DND-41 (cell line): ENCODE measurements at regions not wholly inside any gene's neighbourhood (a gene's known extent, or its start where the extent isn't known, plus 50 kb on each side); places are given as distances from the start of the nearest gene placed in this dataset.

Source experiments
- EZH2 ChIP-seq: IDR thresholded peaks from 3 replicates; pipeline ENCODE4 v1.6.1; 2012; ENCODE audit warnings: borderline replicate concordance, low read depth, mild to moderate bottlenecking, moderate library complexity, low read length, inconsistent platforms; ENCODE audit not compliant: severe bottlenecking
- TF ChIP-seq, protein P1 (sequence below): IDR thresholded peaks from 2 replicates; pipeline ENCODE4 v1.5.1; 2012; ENCODE audit warnings: borderline replicate concordance, low read length, moderate library complexity, mild to moderate bottlenecking; ENCODE audit not compliant: poor library complexity, severe bottlenecking; ENCODE audit errors: extremely low read depth

DNA sequence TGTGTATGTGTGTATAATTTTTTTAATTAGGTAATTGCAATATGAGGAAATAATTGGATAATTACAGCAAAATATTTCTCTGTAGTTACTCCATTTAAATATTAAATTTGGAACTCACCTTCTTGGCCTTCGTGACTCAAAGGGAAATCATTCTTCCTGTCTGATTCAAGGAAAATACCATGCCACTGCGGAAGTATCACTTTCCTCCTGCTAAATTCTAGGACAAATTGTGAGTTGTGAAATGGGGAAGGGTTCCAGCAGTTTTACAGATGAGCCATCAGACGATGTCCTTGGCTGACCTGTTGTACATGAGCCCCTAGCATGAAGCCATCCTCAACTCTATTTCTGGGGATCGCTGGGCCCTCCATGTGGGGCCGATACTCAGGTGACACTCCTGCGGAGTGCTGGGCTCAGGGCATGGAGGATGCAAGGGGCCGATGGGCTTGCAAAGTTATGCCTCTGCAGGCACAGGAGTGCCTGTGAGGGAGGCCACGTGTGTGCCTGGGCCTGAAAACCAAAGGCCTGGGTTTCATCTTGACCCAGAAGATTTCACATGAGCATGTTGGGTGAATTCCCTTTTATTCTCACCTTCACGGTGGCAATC is 179.6 kb upstream of the TCERG1L start:
- TF ChIP-seq, protein P1, sequence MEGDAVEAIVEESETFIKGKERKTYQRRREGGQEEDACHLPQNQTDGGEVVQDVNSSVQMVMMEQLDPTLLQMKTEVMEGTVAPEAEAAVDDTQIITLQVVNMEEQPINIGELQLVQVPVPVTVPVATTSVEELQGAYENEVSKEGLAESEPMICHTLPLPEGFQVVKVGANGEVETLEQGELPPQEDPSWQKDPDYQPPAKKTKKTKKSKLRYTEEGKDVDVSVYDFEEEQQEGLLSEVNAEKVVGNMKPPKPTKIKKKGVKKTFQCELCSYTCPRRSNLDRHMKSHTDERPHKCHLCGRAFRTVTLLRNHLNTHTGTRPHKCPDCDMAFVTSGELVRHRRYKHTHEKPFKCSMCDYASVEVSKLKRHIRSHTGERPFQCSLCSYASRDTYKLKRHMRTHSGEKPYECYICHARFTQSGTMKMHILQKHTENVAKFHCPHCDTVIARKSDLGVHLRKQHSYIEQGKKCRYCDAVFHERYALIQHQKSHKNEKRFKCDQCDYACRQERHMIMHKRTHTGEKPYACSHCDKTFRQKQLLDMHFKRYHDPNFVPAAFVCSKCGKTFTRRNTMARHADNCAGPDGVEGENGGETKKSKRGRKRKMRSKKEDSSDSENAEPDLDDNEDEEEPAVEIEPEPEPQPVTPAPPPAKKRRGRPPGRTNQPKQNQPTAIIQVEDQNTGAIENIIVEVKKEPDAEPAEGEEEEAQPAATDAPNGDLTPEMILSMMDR, result no peak
- no peak for TF ChIP-seq EZH2
